ENCODE measurements at regions not wholly inside any gene's neighbourhood (a gene's known extent, or its start where the extent isn't known, plus 50 kb on each side); places are given as distances from the start of the nearest gene placed in this dataset.

DNA sequence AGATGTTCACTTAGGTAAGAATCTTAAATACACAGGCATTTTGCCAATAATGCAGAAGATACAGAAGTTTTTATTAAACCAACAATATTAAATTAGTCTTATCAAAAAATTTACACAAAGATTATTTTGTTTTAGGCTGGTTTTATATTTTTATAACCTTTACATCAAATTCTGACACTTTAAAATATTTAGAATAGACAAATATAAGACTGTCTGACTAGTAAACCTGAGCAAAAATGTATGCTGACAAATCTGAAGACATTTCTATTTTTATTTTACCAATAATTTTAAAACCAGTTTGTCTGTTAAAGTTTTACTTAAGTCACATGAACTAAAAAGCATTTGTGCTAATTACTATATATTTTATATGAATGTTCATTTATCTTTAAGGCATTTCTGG, 72.1 kb upstream of the ZNF236 start:
- in situ Hi-C loops (cut with MboI) = no loop called here
- Histone ChIP-seq H3K9ac (no peak overlapping the region), H3K79me2 (ENCODE audit: insufficient read depth) (no peaks in the 10 kb centered on the region), H3K4me1 (ENCODE audit: insufficient read depth) (no peaks in the 10 kb centered on the region), H3K4me3 (no peak overlapping the region), H4K20me1 (ENCODE audit: insufficient read depth) (no peaks in the 10 kb centered on the region), H3K9me2 (ENCODE audit: insufficient read depth) (no peaks in the 10 kb centered on the region), H3K27ac (no peak overlapping the region), H3K4me2 (ENCODE audit: unreplicated experiment) (no peak overlapping the region), H3K27me3 (replicated peaks; ENCODE audit: insufficient read depth) (no peaks in the 10 kb centered on the region), H3K36me3 (ENCODE audit: low read depth) (no peaks in the 10 kb centered on the region), H2AFZ (no peak overlapping the region), H3F3A (ENCODE audit: insufficient read depth) (no peaks in the 10 kb centered on the region), H3K9me3 (ENCODE audit: low read depth) (no peaks in the 10 kb centered on the region)
- DNase-seq = no peak
- TF ChIP-seq EZH2 (IDR thresholded peaks at IDR 0.05; ENCODE audit: insufficient read depth, poor library complexity, severe bottlenecking) = no peak
- no peak for TF ChIP-seq EZH2phosphoT487 (IDR thresholded peaks at IDR 0.05; ENCODE audit: insufficient read depth, low read depth)

DNA sequence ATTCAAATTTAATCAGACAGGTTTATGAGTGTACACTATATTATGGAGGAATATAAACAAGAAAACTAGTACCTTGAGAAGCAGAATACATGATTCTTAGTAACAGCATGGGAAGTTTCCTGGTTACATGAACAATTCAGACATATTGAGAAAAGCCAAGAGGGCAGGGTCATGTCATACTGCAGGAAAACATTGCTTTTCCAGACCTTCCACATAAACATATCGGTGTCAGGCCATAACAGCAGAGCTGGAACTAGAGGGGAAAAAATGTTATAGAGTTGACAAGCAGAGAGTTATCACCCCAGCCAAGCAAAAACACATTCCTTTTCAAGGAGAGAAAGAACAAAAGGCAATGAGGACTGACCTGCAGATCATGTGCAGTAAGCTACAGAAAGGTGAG, 74.7 kb upstream of the ZNF236 start:
- no peak overlapping the region for H3K4me3 ChIP-seq
- H3K27me3 ChIP-seq (replicated peaks; ENCODE audit: insufficient read depth) = no peaks in the 10 kb centered on the region
- WGBS, 2 experiments (ENCODE audit: low coverage in 1 of 2, low lambda C conversion rate in 2 of 2, missing lambda C conversion rate in 2 of 2) = 46 to 69% methylated on average over 1 of the region's 1 CpG
- H3K9ac ChIP-seq = no peak overlapping the region
- H3K36me3 ChIP-seq (ENCODE audit: low read depth) = no peaks in the 10 kb centered on the region
- H2AFZ ChIP-seq = no peak overlapping the region
- H3K9me3 ChIP-seq (ENCODE audit: low read depth) = no peaks in the 10 kb centered on the region
- H3K4me2 ChIP-seq (ENCODE audit: unreplicated experiment) = no peak overlapping the region
- H3F3A ChIP-seq (ENCODE audit: insufficient read depth) = no peaks in the 10 kb centered on the region
- H3K9me2 ChIP-seq (ENCODE audit: insufficient read depth) = no peaks in the 10 kb centered on the region
- TF ChIP-seq EZH2 (IDR thresholded peaks at IDR 0.05; ENCODE audit: insufficient read depth, poor library complexity, severe bottlenecking) (no peak), EZH2phosphoT487 (IDR thresholded peaks at IDR 0.05; ENCODE audit: insufficient read depth, low read depth) (no peak)
- no peaks in the 10 kb centered on the region for H4K20me1 ChIP-seq (ENCODE audit: insufficient read depth)
- no peaks in the 10 kb centered on the region for H3K4me1 ChIP-seq (ENCODE audit: insufficient read depth)
- in situ Hi-C loops (cut with MboI) = no loop called here
- H3K79me2 ChIP-seq (ENCODE audit: insufficient read depth) = no peaks in the 10 kb centered on the region
- H3K27ac ChIP-seq = no peak overlapping the region
- no peak for DNase-seq

DNA sequence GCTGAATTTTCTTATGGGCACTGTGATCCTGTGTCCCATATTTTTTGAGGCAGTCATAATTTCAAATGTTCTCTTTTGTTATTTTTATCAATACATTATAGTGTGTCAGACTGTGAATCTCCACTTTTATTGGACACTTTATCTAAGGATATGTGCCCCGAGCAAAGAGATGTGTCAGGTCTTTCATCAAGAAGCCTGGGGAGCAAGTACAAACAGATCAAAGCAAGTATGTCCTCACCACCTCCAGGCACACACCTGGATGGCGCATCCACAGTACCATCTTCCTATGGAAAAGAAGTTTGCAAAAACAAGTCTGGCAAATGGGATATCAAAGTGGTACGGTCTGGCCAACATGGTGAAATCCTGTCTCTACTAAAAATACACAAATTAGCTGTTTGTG, 81.0 kb upstream of the ZNF236 start:
- 93 to 96% methylated on average over 3 of the region's 3 CpGs for WGBS, 2 experiments (ENCODE audit: low coverage in 1 of 2, low lambda C conversion rate in 2 of 2, missing lambda C conversion rate in 2 of 2)
- Histone ChIP-seq H3K9ac (no peak overlapping the region), H3K4me2 (ENCODE audit: unreplicated experiment) (no peak overlapping the region), H3K27me3 (replicated peaks; ENCODE audit: insufficient read depth) (no peaks in the 10 kb centered on the region), H3K4me3 (no peak overlapping the region), H3K36me3 (ENCODE audit: low read depth) (no peaks in the 10 kb centered on the region), H3K79me2 (ENCODE audit: insufficient read depth) (no peaks in the 10 kb centered on the region), H3K9me2 (ENCODE audit: insufficient read depth) (no peaks in the 10 kb centered on the region), H3K9me3 (ENCODE audit: low read depth) (no peaks in the 10 kb centered on the region), H2AFZ (no peak overlapping the region), H3F3A (ENCODE audit: insufficient read depth) (no peaks in the 10 kb centered on the region), H4K20me1 (ENCODE audit: insufficient read depth) (no peaks in the 10 kb centered on the region), H3K27ac (no peak overlapping the region), H3K4me1 (ENCODE audit: insufficient read depth) (peaks cover 7% of the 10 kb centered on the region)
- no peak for DNase-seq
- TF ChIP-seq EZH2 (IDR thresholded peaks at IDR 0.05; ENCODE audit: insufficient read depth, poor library complexity, severe bottlenecking) = no peak
- no peak for TF ChIP-seq EZH2phosphoT487 (IDR thresholded peaks at IDR 0.05; ENCODE audit: insufficient read depth, low read depth)
- in situ Hi-C loops (cut with MboI) = no loop called here

DNA sequence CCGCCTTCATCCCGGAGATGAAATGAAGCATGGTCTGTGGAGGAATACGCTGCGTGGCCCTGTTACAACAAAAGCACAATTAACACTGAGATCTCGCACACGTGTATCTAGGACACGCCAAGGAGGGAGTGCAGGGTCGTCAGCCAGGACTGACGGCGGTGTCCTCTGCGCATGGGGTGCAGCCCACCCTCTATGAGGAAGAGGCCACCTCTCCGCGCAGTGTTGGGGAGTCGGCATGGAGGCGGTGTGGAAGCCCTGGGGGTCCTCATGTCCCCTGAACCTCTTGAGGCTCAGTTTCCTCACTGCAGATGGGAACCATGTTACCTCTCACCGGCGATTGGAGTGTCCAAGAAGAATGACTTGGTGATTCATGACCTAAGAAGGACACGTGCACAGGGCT, 86.0 kb upstream of the ZNF236 start:
- Histone ChIP-seq H3F3A (ENCODE audit: insufficient read depth) (no peaks in the 10 kb centered on the region), H3K27me3 (replicated peaks; ENCODE audit: insufficient read depth) (peaks cover 8% of the 10 kb centered on the region), H3K4me3 (no peak overlapping the region), H3K79me2 (ENCODE audit: insufficient read depth) (no peaks in the 10 kb centered on the region), H3K9me3 (ENCODE audit: low read depth) (no peaks in the 10 kb centered on the region), H4K20me1 (ENCODE audit: insufficient read depth) (no peaks in the 10 kb centered on the region), H3K4me2 (ENCODE audit: unreplicated experiment) (no peak overlapping the region), H3K4me1 (ENCODE audit: insufficient read depth) (peaks cover 7% of the 10 kb centered on the region), H3K27ac (no peak overlapping the region), H3K9me2 (ENCODE audit: insufficient read depth) (no peaks in the 10 kb centered on the region), H3K9ac (no peak overlapping the region), H2AFZ (no peak overlapping the region), H3K36me3 (ENCODE audit: low read depth) (no peaks in the 10 kb centered on the region)
- DNase-seq = no peak
- 79 to 81% methylated on average over 18 of the region's 18 CpGs for WGBS, 2 experiments (ENCODE audit: low coverage in 1 of 2, low lambda C conversion rate in 2 of 2, missing lambda C conversion rate in 2 of 2)
- TF ChIP-seq EZH2 (IDR thresholded peaks at IDR 0.05; ENCODE audit: insufficient read depth, poor library complexity, severe bottlenecking) (no peak), EZH2phosphoT487 (IDR thresholded peaks at IDR 0.05; ENCODE audit: insufficient read depth, low read depth) (no peak)
- in situ Hi-C loops (cut with MboI) = no loop called here

DNA sequence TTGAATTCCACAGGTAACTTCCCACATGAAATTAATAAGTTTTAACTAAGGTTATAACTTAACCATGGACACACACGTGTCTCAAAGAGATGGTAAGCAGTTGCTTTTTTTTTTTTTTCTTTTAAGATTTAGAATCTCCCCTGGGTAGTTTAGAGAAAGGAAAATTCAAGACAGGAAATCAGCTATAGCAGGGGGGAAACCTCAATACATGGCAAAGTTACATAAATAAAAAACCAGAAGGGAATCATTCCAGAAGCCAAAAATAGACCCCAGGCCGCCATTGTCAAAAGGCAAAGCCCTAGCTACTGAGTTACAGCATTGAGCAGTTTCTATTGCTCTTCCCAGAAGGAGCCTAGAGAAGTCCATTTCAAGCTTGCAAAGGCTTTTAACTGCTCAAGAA, 91.5 kb upstream of the ZNF236 start:
- Histone ChIP-seq H3K27ac (no peak overlapping the region), H3K9me3 (ENCODE audit: low read depth) (no peaks in the 10 kb centered on the region), H2AFZ (no peak overlapping the region), H3K27me3 (replicated peaks; ENCODE audit: insufficient read depth) (peaks cover 19% of the 10 kb centered on the region), H3K36me3 (ENCODE audit: low read depth) (no peaks in the 10 kb centered on the region), H4K20me1 (ENCODE audit: insufficient read depth) (no peaks in the 10 kb centered on the region), H3K4me1 (ENCODE audit: insufficient read depth) (no peaks in the 10 kb centered on the region), H3K9ac (no peak overlapping the region), H3K4me2 (ENCODE audit: unreplicated experiment) (no peak overlapping the region), H3K9me2 (ENCODE audit: insufficient read depth) (no peaks in the 10 kb centered on the region), H3F3A (ENCODE audit: insufficient read depth) (no peaks in the 10 kb centered on the region), H3K4me3 (no peak overlapping the region), H3K79me2 (ENCODE audit: insufficient read depth) (no peaks in the 10 kb centered on the region)
- 19 to 25% methylated on average over 2 of the region's 2 CpGs for WGBS, 2 experiments (ENCODE audit: low coverage in 1 of 2, low lambda C conversion rate in 2 of 2, missing lambda C conversion rate in 2 of 2)
- in situ Hi-C loops (cut with MboI) = no loop called here
- no peak for DNase-seq
- TF ChIP-seq EZH2phosphoT487 (IDR thresholded peaks at IDR 0.05; ENCODE audit: insufficient read depth, low read depth) (no peak), EZH2 (IDR thresholded peaks at IDR 0.05; ENCODE audit: insufficient read depth, poor library complexity, severe bottlenecking) (no peak)
